SK-N-SH (cell line): ENCODE measurements at regions not wholly inside any gene's neighbourhood (a gene's known extent, or its start where the extent isn't known, plus 50 kb on each side); places are given as distances from the start of the nearest gene placed in this dataset.

Source experiments
- CTCF ChIA-PET: fragments of 300-600, 350-600 bp; formaldehyde crosslinking; extraction: SDS; loops from one replicate; lab custom pipeline; 2021; lab: Yijun Ruan, JAX
- POLR2A ChIA-PET: fragments of 350-600 bp; sonication (Branson Sonifier 250); formaldehyde crosslinking; extraction: SDS; loops from one replicate; lab custom pipeline; 2020; ENCODE audit warnings: antibody characterized with exemption, inconsistent platforms; lab: Yijun Ruan, JAX
- DNase-seq: peaks from one replicate; pipeline ENCODE4 v3.0.0; 2012
- H2AFZ ChIP-seq: fragments of 200-600 bp; sonication (generic); 2 replicates; pipeline ENCODE4 v1.8.1; 2016; ENCODE audit warnings: antibody characterized with exemption, mild to moderate bottlenecking, low read depth
- H3F3A ChIP-seq: fragments of 200-600 bp; sonication (generic); replicated peaks from 2 replicates; pipeline ENCODE3; 2016; ENCODE audit warnings: antibody characterized with exemption, mild to moderate bottlenecking; ENCODE audit not compliant: insufficient read depth
- H3K27ac ChIP-seq, 2 experiments: fragments of 200-500 bp in 1 of 2; fragments of 200-600 bp in 1 of 2; sonication (Bioruptor generic) in 1 of 2; sonication (generic), shearing (Covaris generic) in 1 of 2; 2 replicates each; pipeline versions ENCODE4 v1.5.1 to v1.6.1; 2014 to 2016; ENCODE audit warnings: low read depth in 2 of 2, inconsistent platforms in 1 of 2, low read length in 1 of 2, mild to moderate bottlenecking in 1 of 2, mixed read lengths in 1 of 2
- H3K27me3 ChIP-seq: fragments of 200-600 bp; sonication (generic), shearing (Covaris generic); 2 replicates; pipeline ENCODE4 v1.6.1; 2016; ENCODE audit warnings: mixed run types; ENCODE audit not compliant: insufficient read depth
- H3K36me3 ChIP-seq, 2 experiments: fragments of 200-500 bp in 1 of 2; fragments of 200-600 bp in 1 of 2; sonication (Bioruptor generic) in 1 of 2; sonication (generic) in 1 of 2; replicated peaks in 1 of 2; 2 replicates each; pipeline versions ENCODE3 to v1.5.1; 2014 to 2016; ENCODE audit warnings: low read length in 1 of 2, mild to moderate bottlenecking in 1 of 2; ENCODE audit not compliant: insufficient read depth in 2 of 2, control insufficient read depth in 1 of 2
- H3K4me1 ChIP-seq, 2 experiments: fragments of 200-500 bp in 1 of 2; fragments of 200-600 bp in 1 of 2; sonication (Bioruptor generic) in 1 of 2; sonication (generic), shearing (Covaris generic) in 1 of 2; 2 replicates each; pipeline versions ENCODE4 v1.5.1 to v1.6.1; 2014 to 2016; ENCODE audit warnings: low read depth in 1 of 2, low read length in 1 of 2, mixed run types in 1 of 2; ENCODE audit not compliant: insufficient read depth in 2 of 2, control insufficient read depth in 1 of 2
- H3K4me2 ChIP-seq: fragments of 200-600 bp; sonication (generic), shearing (Covaris generic); 2 replicates; pipeline ENCODE4 v1.6.1; 2017; ENCODE audit warnings: mixed run types
- H3K4me3 ChIP-seq, 2 experiments: fragments of 200-500 bp in 1 of 2; fragments of 200-600 bp in 1 of 2; sonication (Bioruptor generic) in 1 of 2; sonication (generic), shearing (Covaris generic) in 1 of 2; 2 replicates each; pipeline versions ENCODE4 v1.5.1 to v1.8.1; 2014 to 2016; ENCODE audit warnings: low read depth in 2 of 2, inconsistent platforms in 1 of 2, low read length in 1 of 2, mild to moderate bottlenecking in 1 of 2, mixed read lengths in 1 of 2, moderate library complexity in 1 of 2
- H3K79me2 ChIP-seq: fragments of 200-600 bp; sonication (generic); 2 replicates; pipeline ENCODE4 v1.8.1; 2017; ENCODE audit warnings: mild to moderate bottlenecking; ENCODE audit not compliant: insufficient read depth
- H3K9ac ChIP-seq: fragments of 200-600 bp; sonication (generic); 2 replicates; pipeline ENCODE4 v1.6.1; 2017; ENCODE audit warnings: mixed run types
- H3K9me2 ChIP-seq: fragments of 200-600 bp; sonication (generic); 2 replicates; pipeline ENCODE4 v1.6.1; 2017; ENCODE audit warnings: mixed run types
- H3K9me3 ChIP-seq: fragments of 200-600 bp; sonication (generic); 2 replicates; pipeline ENCODE4 v1.6.1; 2017; ENCODE audit warnings: mixed run types, mild to moderate bottlenecking, moderate library complexity
- H4K20me1 ChIP-seq: fragments of 200-600 bp; sonication (generic); 2 replicates; pipeline ENCODE4 v1.6.1; 2017; ENCODE audit warnings: mild to moderate bottlenecking, mixed run types; ENCODE audit not compliant: insufficient read depth
- CHD2 ChIP-seq: fragments of 150-350 bp; IDR thresholded peaks from 2 replicates; pipeline ENCODE4 v1.6.1; 2018; ENCODE audit warnings: low read length; ENCODE audit not compliant: partially characterized antibody
- ELF1 ChIP-seq: IDR thresholded peaks from 2 replicates; pipeline ENCODE4 v1.4.0; 2012
- EP300 ChIP-seq, 2 experiments: IDR thresholded peaks; 2 replicates each; pipeline versions ENCODE4 v1.4.0 to v1.6.1; 2012; ENCODE audit warnings: borderline replicate concordance in 1 of 2, low read depth in 1 of 2, low read length in 1 of 2
- FOXJ3 ChIP-seq: sonication (generic); formaldehyde crosslinking; IDR thresholded peaks from 2 replicates; pipeline ENCODE4 v1.5.1; 2020; ENCODE audit warnings: mild to moderate bottlenecking, missing genetic modification reagents
- FOXM1 ChIP-seq: IDR thresholded peaks from 2 replicates; pipeline ENCODE4 v1.4.0; 2012; ENCODE audit warnings: low read depth, mild to moderate bottlenecking
- JUND ChIP-seq: IDR thresholded peaks from 2 replicates; pipeline ENCODE4 v1.4.0; 2012
- MEF2A ChIP-seq: IDR thresholded peaks from 2 replicates; pipeline ENCODE4 v1.4.0; 2012; ENCODE audit warnings: low read depth, borderline replicate concordance
- NFIC ChIP-seq: IDR thresholded peaks from 2 replicates; pipeline ENCODE4 v1.4.0; 2012; ENCODE audit warnings: borderline replicate concordance
- POLR2AphosphoS5 ChIP-seq: IDR thresholded peaks from 2 replicates; pipeline ENCODE4 v1.6.1; 2012; ENCODE audit warnings: low read depth, low read length
- RAD21 ChIP-seq: IDR thresholded peaks from 2 replicates; pipeline ENCODE4 v1.6.1; 2012; ENCODE audit warnings: mild to moderate bottlenecking, low read length
- RXRA ChIP-seq: IDR thresholded peaks from 2 replicates; pipeline ENCODE4 v1.4.0; 2012; ENCODE audit warnings: low read depth, mild to moderate bottlenecking, borderline replicate concordance
- SMC3 ChIP-seq: IDR thresholded peaks from 2 replicates; pipeline ENCODE4 v1.6.1; 2012; ENCODE audit warnings: low read depth, low read length, improper control_type of control experiment
- TAF1 ChIP-seq: IDR thresholded peaks from 2 replicates; pipeline ENCODE4 v1.6.1; 2012; ENCODE audit warnings: low read depth, mild to moderate bottlenecking, low read length, moderate library complexity, borderline replicate concordance
- TCF12 ChIP-seq: IDR thresholded peaks from 2 replicates; pipeline ENCODE4 v1.4.0; 2012
- TEAD4 ChIP-seq: IDR thresholded peaks from 2 replicates; pipeline ENCODE4 v1.4.0; 2012; ENCODE audit warnings: mild to moderate bottlenecking, borderline replicate concordance; ENCODE audit not compliant: insufficient read depth
- USF2 ChIP-seq: fragments of 150-350 bp; IDR thresholded peaks from 2 replicates; pipeline ENCODE4 v1.6.1; 2017; ENCODE audit warnings: antibody characterized with exemption, low read length, low read depth, borderline replicate concordance
- YY1 ChIP-seq: IDR thresholded peaks from 2 replicates; pipeline ENCODE4 v1.4.0; 2012; ENCODE audit warnings: low read depth, mild to moderate bottlenecking
- WGBS: methylation state at CpG from one replicate; pipeline ENCODE4 v1.1.6; 2017; ENCODE audit warnings: low lambda C conversion rate; 5-methylcytosine and 5-hydroxymethylcytosine counted together
- TF ChIP-seq, protein P1 (sequence below): IDR thresholded peaks from 2 replicates; pipeline ENCODE4 v1.6.1; 2012; ENCODE audit warnings: mild to moderate bottlenecking, low read depth, low read length, moderate library complexity
- TF ChIP-seq, protein P2 (sequence below): IDR thresholded peaks from 2 replicates; pipeline ENCODE4 v1.4.0; 2012; ENCODE audit warnings: low read depth, borderline replicate concordance

GRCh38 chr12:114218136-114218535, 187.8 kb downstream of the TBX5 start (continued):
- TF ChIP-seq MEF2A, result no peak
- no peak for TF ChIP-seq RAD21

DNA sequence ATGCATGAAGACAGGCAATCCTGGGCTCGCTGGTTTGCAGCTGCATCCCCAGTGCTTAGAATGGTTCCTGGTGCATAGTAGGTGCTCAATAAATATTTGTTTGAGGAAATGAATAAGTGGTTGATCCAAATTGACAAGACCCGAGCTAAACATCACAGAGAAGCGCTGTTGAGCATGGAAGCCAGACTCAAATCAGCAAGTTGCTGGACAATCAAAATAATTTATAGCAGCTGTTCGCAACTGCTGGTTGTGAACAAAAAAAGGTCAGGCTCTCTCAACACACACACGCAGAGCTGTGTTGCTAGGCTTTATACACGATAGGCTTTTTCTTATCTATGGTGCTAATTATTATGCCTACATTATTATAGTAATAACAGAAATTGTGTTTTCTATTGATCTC, 190.2 kb downstream of the TBX5 start:
- Histone ChIP-seq H4K20me1 (no peaks in the 10 kb centered on the region), H3K36me3 (no peaks in the 10 kb centered on the region), H3K4me3 (no peak overlapping the region), H3K9me2 (no peaks in the 10 kb centered on the region), H3K9ac (no peak overlapping the region)
- TF ChIP-seq, protein P1, sequence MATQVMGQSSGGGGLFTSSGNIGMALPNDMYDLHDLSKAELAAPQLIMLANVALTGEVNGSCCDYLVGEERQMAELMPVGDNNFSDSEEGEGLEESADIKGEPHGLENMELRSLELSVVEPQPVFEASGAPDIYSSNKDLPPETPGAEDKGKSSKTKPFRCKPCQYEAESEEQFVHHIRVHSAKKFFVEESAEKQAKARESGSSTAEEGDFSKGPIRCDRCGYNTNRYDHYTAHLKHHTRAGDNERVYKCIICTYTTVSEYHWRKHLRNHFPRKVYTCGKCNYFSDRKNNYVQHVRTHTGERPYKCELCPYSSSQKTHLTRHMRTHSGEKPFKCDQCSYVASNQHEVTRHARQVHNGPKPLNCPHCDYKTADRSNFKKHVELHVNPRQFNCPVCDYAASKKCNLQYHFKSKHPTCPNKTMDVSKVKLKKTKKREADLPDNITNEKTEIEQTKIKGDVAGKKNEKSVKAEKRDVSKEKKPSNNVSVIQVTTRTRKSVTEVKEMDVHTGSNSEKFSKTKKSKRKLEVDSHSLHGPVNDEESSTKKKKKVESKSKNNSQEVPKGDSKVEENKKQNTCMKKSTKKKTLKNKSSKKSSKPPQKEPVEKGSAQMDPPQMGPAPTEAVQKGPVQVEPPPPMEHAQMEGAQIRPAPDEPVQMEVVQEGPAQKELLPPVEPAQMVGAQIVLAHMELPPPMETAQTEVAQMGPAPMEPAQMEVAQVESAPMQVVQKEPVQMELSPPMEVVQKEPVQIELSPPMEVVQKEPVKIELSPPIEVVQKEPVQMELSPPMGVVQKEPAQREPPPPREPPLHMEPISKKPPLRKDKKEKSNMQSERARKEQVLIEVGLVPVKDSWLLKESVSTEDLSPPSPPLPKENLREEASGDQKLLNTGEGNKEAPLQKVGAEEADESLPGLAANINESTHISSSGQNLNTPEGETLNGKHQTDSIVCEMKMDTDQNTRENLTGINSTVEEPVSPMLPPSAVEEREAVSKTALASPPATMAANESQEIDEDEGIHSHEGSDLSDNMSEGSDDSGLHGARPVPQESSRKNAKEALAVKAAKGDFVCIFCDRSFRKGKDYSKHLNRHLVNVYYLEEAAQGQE, result no peak
- TF ChIP-seq FOXJ3 (CRISPR knock-in tag) (no peak), YY1 (no peak), ELF1 (no peak), TAF1 (no peak), JUND (no peak), SMC3 (no peak)
- TF ChIP-seq, protein P2, sequence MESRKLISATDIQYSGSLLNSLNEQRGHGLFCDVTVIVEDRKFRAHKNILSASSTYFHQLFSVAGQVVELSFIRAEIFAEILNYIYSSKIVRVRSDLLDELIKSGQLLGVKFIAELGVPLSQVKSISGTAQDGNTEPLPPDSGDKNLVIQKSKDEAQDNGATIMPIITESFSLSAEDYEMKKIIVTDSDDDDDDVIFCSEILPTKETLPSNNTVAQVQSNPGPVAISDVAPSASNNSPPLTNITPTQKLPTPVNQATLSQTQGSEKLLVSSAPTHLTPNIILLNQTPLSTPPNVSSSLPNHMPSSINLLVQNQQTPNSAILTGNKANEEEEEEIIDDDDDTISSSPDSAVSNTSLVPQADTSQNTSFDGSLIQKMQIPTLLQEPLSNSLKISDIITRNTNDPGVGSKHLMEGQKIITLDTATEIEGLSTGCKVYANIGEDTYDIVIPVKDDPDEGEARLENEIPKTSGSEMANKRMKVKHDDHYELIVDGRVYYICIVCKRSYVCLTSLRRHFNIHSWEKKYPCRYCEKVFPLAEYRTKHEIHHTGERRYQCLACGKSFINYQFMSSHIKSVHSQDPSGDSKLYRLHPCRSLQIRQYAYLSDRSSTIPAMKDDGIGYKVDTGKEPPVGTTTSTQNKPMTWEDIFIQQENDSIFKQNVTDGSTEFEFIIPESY, result no peak
- TF ChIP-seq, all 33 proteins: peak for 0
- CTCF ChIA-PET, result no interaction called here
- no peak overlapping the region for H3K4me2 ChIP-seq
- H3K9me3 ChIP-seq, result no peaks in the 10 kb centered on the region
- no peak overlapping the region for H2AFZ ChIP-seq
- no peaks in the 10 kb centered on the region for H3F3A ChIP-seq
- no peak overlapping the region for H3K27ac ChIP-seq
- no peak for DNase-seq
- no peaks in the 10 kb centered on the region for H3K79me2 ChIP-seq
- WGBS, result 4% methylated on average over 6 of the region's 6 CpGs
- H3K4me1 ChIP-seq, result no peaks in the 10 kb centered on the region
- POLR2A ChIA-PET, result no interaction called here
- H3K27me3 ChIP-seq, result no peaks in the 10 kb centered on the region

- H3K27ac ChIP-seq, result no peak overlapping the region
- no peaks in the 10 kb centered on the region for H3K36me3 ChIP-seq
- H3F3A ChIP-seq, result no peaks in the 10 kb centered on the region
- H3K4me1 ChIP-seq, result no peaks in the 10 kb centered on the region
- no peak overlapping the region for H3K4me2 ChIP-seq
- no peak overlapping the region for H3K9ac ChIP-seq
- H2AFZ ChIP-seq, result no peak overlapping the region
- no peaks in the 10 kb centered on the region for H4K20me1 ChIP-seq
- TF ChIP-seq USF2, result no peak
- no peak for TF ChIP-seq MEF2A
- no peak for TF ChIP-seq JUND
- no peak for TF ChIP-seq EP300 (IDR thresholded peaks at IDR 0.05; ENCODE audit: borderline replicate concordance in 1 of 2, low read depth in 1 of 2, low read length in 1 of 2)
- TF ChIP-seq TEAD4, result no peak
- no peak for TF ChIP-seq POLR2AphosphoS5
- no peak; the same call in 1 of the 2 replicates for TF ChIP-seq SMC3
- TF ChIP-seq NFIC, result no peak
- TF ChIP-seq TCF12, result no peak
- no peak for TF ChIP-seq FOXM1
- TF ChIP-seq YY1, result no peak
- TF ChIP-seq, protein P2, result no peak
- TF ChIP-seq RXRA, result no peak
- TF ChIP-seq CHD2, result no peak
- H3K9me2 ChIP-seq, result no peaks in the 10 kb centered on the region
- no peak for DNase-seq
- ChIA-PET CTCF (interaction anchor here (1.2 kb wide), 1 partner anchor 233 kb away, joined by 4 read pairs; no protein-coding TSS in a partner anchor), POLR2A (no interaction called here)
- no peaks in the 10 kb centered on the region for H3K79me2 ChIP-seq
- H3K9me3 ChIP-seq, result no peaks in the 10 kb centered on the region
- 0% methylated on average over 2 of the region's 2 CpGs for WGBS
- no peaks in the 10 kb centered on the region for H3K27me3 ChIP-seq
- no peak overlapping the region for H3K4me3 ChIP-seq
Observed at GRCh38 chr12:114213055-114213581, 192.8 kb downstream of the TBX5 start.
